AG04449 (cell line): ENCODE measurements at regions not wholly inside any gene's neighbourhood (a gene's known extent, or its start where the extent isn't known, plus 50 kb on each side); places are given as distances from the start of the nearest gene placed in this dataset.

Source experiments
- CTCF ChIA-PET: fragments of 350-600 bp; formaldehyde crosslinking; extraction: SDS; loops from one replicate; lab custom pipeline; 2021; ENCODE audit warnings: antibody characterized with exemption; lab: Yijun Ruan, JAX
- POLR2A ChIA-PET: fragments of 400-600, 350-600 bp; formaldehyde crosslinking; extraction: SDS; loops from one replicate; lab custom pipeline; 2020; ENCODE audit warnings: antibody characterized with exemption, inconsistent platforms; lab: Yijun Ruan, JAX
- DNase-seq: peaks from one replicate; pipeline ENCODE4 v3.0.0-alpha.2; 2010; ENCODE audit warnings: low read depth, low spot score
- H3K4me3 ChIP-seq: 2 replicates; pipeline ENCODE4 v1.5.1; 2011; ENCODE audit warnings: low read depth, mild to moderate bottlenecking, control low read depth, low read length
- TF ChIP-seq, protein P1 (sequence below): IDR thresholded peaks from one replicate; pipeline ENCODE4 v1.5.1; 2011; ENCODE audit warnings: mild to moderate bottlenecking, moderate library complexity, low read length, control low read depth, inconsistent platforms; ENCODE audit not compliant: insufficient read depth; ENCODE audit errors: missing control alignments

DNA sequence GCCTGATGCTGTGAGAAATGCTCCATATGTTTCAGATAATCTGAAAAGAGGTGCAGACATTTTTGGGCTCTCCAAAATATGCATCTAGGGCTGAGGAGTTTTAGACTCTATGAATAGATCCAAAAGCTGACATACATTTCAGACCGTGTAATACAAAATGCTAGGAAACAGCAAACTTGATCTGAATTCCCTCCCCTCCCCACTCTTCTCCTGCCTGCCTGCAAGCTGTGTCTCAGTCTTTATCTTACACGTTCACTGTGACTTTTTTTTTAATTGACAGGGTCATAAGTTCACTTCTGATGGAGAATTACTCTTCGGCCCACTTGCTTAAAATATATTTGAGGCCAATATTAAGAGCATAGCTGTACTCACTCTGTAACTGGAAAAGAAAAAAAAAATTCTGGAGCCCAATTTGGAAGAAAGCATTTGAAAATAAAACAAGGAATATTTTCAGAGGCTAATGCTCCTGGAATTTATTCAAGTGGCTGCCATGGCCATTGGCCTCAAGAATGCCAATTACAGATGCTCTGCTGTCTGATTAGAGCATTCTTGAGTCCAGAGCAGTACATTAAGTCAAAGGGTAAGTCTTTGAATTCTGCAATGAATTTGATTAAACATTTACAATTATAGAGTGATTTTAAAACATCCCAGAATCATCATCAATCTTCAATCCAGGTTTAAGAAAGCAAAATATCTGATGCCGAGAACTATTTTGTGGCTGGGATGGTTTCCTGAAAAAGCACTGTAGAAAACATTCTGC, 146.2 kb upstream of the SEMA6D start:
- TF ChIP-seq, protein P1, sequence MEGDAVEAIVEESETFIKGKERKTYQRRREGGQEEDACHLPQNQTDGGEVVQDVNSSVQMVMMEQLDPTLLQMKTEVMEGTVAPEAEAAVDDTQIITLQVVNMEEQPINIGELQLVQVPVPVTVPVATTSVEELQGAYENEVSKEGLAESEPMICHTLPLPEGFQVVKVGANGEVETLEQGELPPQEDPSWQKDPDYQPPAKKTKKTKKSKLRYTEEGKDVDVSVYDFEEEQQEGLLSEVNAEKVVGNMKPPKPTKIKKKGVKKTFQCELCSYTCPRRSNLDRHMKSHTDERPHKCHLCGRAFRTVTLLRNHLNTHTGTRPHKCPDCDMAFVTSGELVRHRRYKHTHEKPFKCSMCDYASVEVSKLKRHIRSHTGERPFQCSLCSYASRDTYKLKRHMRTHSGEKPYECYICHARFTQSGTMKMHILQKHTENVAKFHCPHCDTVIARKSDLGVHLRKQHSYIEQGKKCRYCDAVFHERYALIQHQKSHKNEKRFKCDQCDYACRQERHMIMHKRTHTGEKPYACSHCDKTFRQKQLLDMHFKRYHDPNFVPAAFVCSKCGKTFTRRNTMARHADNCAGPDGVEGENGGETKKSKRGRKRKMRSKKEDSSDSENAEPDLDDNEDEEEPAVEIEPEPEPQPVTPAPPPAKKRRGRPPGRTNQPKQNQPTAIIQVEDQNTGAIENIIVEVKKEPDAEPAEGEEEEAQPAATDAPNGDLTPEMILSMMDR = no peak
- no peak overlapping the region for H3K4me3 ChIP-seq
- POLR2A ChIA-PET = no interaction called here
- CTCF ChIA-PET = no interaction called here
- no peak for DNase-seq

GRCh38 chr15:47573673-47574072, 143.6 kb upstream of the SEMA6D start:
- ChIA-PET POLR2A (no interaction called here), CTCF (interaction anchor here (0.9 kb wide), 1 partner anchor 378 kb away, joined by 3 read pairs; no protein-coding TSS in a partner anchor)
- DNase-seq = no peak
- H3K4me3 ChIP-seq = no peak overlapping the region
- TF ChIP-seq, protein P1 = no peak

- CTCF ChIA-PET = no interaction called here
- H3K4me3 ChIP-seq = no peak overlapping the region
- TF ChIP-seq, protein P1 = no peak
- no peak for DNase-seq
- POLR2A ChIA-PET = no interaction called here
These were observed 140.3 kb upstream of the SEMA6D start for GRCh38 chr15:47577000-47577399.

DNA sequence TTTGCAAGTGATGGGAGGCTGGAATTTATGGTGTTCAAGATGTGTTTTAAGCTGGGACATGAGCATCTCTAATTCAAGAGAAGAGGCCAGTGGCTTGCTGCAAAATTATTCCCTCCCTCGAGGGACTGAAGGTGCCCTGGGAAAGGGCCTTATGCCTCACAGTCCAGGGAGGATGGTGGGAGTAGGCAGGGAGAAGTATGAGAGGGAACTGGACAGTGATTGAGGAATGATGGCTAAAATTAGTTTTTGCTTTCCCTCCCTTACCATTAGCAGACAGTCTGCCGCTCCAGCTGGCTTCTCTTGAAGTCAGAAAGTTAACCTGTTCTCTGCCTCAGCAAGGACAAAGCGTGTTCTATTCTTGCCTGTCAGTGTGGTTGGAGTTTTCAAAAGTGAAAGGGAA, 139.8 kb upstream of the SEMA6D start:
- CTCF ChIA-PET = no interaction called here

DNA sequence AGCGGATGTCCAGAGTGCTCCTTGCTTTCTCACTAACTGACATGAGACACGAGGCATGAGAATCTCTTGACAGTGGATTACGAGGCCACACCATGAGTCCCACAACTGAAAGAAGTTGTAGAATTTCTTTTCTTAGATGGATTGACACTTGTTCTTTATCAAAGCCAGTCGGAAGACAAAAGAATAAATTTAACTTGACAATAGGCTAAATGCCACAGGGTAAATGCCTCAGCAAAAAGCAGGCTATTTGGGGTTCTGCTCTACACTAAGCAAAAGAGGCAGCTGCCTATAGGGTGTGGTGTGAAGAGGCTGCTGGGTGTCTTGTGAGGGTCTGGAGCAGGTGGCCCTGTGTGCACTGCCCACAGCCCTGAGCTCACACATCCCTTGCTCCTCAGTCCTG, 135.1 kb upstream of the SEMA6D start:
- TF ChIP-seq, protein P1 = no peak
- ChIA-PET POLR2A (no interaction called here), CTCF (no interaction called here)
- DNase-seq = no peak
- no peak overlapping the region for H3K4me3 ChIP-seq

More for the DNA sequence above, 139.8 kb upstream of the SEMA6D start:
- POLR2A ChIA-PET = no interaction called here
- no peak for DNase-seq
- TF ChIP-seq, protein P1 = no peak
- no peak overlapping the region for H3K4me3 ChIP-seq

- POLR2A ChIA-PET = no interaction called here
- no peak overlapping the region for H3K4me3 ChIP-seq
- no peak for DNase-seq
- CTCF ChIA-PET = no interaction called here
- TF ChIP-seq, protein P1 = no peak
These were observed 133.0 kb upstream of the SEMA6D start for GRCh38 chr15:47584316-47584715.
